ENCODE measurements at regions not wholly inside any gene's neighbourhood (a gene's known extent, or its start where the extent isn't known, plus 50 kb on each side); places are given as distances from the start of the nearest gene placed in this dataset.

- H3K27ac Mint-ChIP-seq (ENCODE audit: unreplicated experiment): peak overlapping the region; percentile 75
- H3K4me2 ChIP-seq (ENCODE audit: low read length): peak overlapping the region; percentile 50
- no peak for FAIRE-seq
Measured at GRCh38 chr7:25750744-25751508, 401.1 kb upstream of the NFE2L3 start.

DNA sequence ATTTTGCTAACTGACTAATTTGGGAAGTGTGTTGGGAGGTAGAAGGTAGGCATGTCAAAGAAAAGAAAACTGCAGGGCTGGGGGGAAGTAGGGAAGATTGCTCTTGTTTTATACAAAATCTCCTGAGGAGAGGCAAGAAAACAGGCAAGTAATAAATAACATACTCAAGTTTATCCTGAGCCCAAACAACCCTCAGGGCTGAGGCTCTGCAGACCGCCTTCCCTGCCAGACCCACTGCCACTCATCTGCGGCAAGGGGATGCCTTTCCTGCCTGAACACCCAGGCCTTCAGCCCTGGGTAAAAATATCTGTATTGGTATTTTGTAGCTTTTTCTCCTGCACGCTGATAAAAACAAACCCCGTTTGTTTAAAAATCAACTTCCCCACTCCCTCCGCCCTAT is 399.8 kb upstream of the NFE2L3 start:
- no peak for DNase-seq (ENCODE audit: low read depth)
- no peak overlapping the region for H3K27ac ChIP-seq (ENCODE audit: low read depth, low read length)
- H3K36me3 Mint-ChIP-seq (ENCODE audit: low read depth, unreplicated experiment): no peaks in the 10 kb centered on the region

More at GRCh38 chr7:25750744-25751508, 401.1 kb upstream of the NFE2L3 start:
- H3K79me2 ChIP-seq (ENCODE audit: insufficient read depth, low read length): no peaks in the 10 kb centered on the region
- H2AFZ ChIP-seq (ENCODE audit: low read depth, low read length): peak overlapping the region; percentile 25
- no peak overlapping the region for H3K9ac ChIP-seq (ENCODE audit: low read length)
- H3K4me1 ChIP-seq (ENCODE audit: insufficient read depth, low read length): no peaks in the 10 kb centered on the region
- H3K4me1 Mint-ChIP-seq (ENCODE audit: low read depth, unreplicated experiment): peaks cover 42% of the 10 kb centered on the region
- no peaks in the 10 kb centered on the region for H3K36me3 ChIP-seq (ENCODE audit: insufficient read depth, low read length)
- no peak overlapping the region for H3K27ac ChIP-seq (ENCODE audit: low read depth, low read length)
- H3K27me3 Mint-ChIP-seq (ENCODE audit: low read depth, unreplicated experiment): no peaks in the 10 kb centered on the region
- H3K9me3 Mint-ChIP-seq (ENCODE audit: unreplicated experiment): no peaks in the 10 kb centered on the region
- no peaks in the 10 kb centered on the region for H3K9me3 ChIP-seq (ENCODE audit: insufficient read depth, low read depth, low read length)
- no peak overlapping the region for H3K4me3 Mint-ChIP-seq (ENCODE audit: unreplicated experiment)
- H4K20me1 ChIP-seq (ENCODE audit: insufficient read depth, low read length): no peaks in the 10 kb centered on the region
- H3K4me3 ChIP-seq (ENCODE audit: insufficient read depth, low read depth, low read length): no peak overlapping the region
- H3K27me3 ChIP-seq (ENCODE audit: insufficient read depth, low read length): no peaks in the 10 kb centered on the region
- TF ChIP-seq, protein P1, sequence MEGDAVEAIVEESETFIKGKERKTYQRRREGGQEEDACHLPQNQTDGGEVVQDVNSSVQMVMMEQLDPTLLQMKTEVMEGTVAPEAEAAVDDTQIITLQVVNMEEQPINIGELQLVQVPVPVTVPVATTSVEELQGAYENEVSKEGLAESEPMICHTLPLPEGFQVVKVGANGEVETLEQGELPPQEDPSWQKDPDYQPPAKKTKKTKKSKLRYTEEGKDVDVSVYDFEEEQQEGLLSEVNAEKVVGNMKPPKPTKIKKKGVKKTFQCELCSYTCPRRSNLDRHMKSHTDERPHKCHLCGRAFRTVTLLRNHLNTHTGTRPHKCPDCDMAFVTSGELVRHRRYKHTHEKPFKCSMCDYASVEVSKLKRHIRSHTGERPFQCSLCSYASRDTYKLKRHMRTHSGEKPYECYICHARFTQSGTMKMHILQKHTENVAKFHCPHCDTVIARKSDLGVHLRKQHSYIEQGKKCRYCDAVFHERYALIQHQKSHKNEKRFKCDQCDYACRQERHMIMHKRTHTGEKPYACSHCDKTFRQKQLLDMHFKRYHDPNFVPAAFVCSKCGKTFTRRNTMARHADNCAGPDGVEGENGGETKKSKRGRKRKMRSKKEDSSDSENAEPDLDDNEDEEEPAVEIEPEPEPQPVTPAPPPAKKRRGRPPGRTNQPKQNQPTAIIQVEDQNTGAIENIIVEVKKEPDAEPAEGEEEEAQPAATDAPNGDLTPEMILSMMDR (IDR thresholded peaks at IDR 0.05; ENCODE audit: insufficient read depth, low read depth, low read length): no peak
- no peak for TF ChIP-seq EZH2 (IDR thresholded peaks at IDR 0.05; ENCODE audit: insufficient read depth, low read length)
- no peak for DNase-seq (ENCODE audit: low read depth)
- no peaks in the 10 kb centered on the region for H3K36me3 Mint-ChIP-seq (ENCODE audit: low read depth, unreplicated experiment)

More for the DNA sequence above, 399.8 kb upstream of the NFE2L3 start:
- H3K9me3 ChIP-seq (ENCODE audit: insufficient read depth, low read depth, low read length): no peaks in the 10 kb centered on the region
- Mint-ChIP-seq H3K27ac (ENCODE audit: unreplicated experiment) (peak overlapping the region; percentile 93), H3K27me3 (ENCODE audit: low read depth, unreplicated experiment) (no peaks in the 10 kb centered on the region), H3K9me3 (ENCODE audit: unreplicated experiment) (no peaks in the 10 kb centered on the region), H3K4me3 (ENCODE audit: unreplicated experiment) (no peak overlapping the region), H3K4me1 (ENCODE audit: low read depth, unreplicated experiment) (peaks cover 49% of the 10 kb centered on the region)
- no peaks in the 10 kb centered on the region for H3K36me3 ChIP-seq (ENCODE audit: insufficient read depth, low read length)
- no peak overlapping the region for H3K9ac ChIP-seq (ENCODE audit: low read length)
- TF ChIP-seq EZH2 (IDR thresholded peaks at IDR 0.05; ENCODE audit: insufficient read depth, low read length): no peak
- TF ChIP-seq, protein P1 (IDR thresholded peaks at IDR 0.05; ENCODE audit: insufficient read depth, low read depth, low read length): no peak
- no peaks in the 10 kb centered on the region for H3K79me2 ChIP-seq (ENCODE audit: insufficient read depth, low read length)
- no peak overlapping the region for H3K4me2 ChIP-seq (ENCODE audit: low read length)
- no peaks in the 10 kb centered on the region for H3K27me3 ChIP-seq (ENCODE audit: insufficient read depth, low read length)
- H3K4me1 ChIP-seq (ENCODE audit: insufficient read depth, low read length): no peaks in the 10 kb centered on the region
- no peak for FAIRE-seq
- H4K20me1 ChIP-seq (ENCODE audit: insufficient read depth, low read length): no peaks in the 10 kb centered on the region
- no peak overlapping the region for H2AFZ ChIP-seq (ENCODE audit: low read depth, low read length)
- H3K4me3 ChIP-seq (ENCODE audit: insufficient read depth, low read depth, low read length): no peak overlapping the region

Measured in astrocyte (in vitro differentiated cells and primary cell).